ENCODE measurements at regions not wholly inside any gene's neighbourhood (a gene's known extent, or its start where the extent isn't known, plus 50 kb on each side); places are given as distances from the start of the nearest gene placed in this dataset.
"Not testable (repeated sequence)": the region's sequence is repeated elsewhere in the genome, so short reads cannot be mapped to it uniquely, and the experiment has no call there.

DNA sequence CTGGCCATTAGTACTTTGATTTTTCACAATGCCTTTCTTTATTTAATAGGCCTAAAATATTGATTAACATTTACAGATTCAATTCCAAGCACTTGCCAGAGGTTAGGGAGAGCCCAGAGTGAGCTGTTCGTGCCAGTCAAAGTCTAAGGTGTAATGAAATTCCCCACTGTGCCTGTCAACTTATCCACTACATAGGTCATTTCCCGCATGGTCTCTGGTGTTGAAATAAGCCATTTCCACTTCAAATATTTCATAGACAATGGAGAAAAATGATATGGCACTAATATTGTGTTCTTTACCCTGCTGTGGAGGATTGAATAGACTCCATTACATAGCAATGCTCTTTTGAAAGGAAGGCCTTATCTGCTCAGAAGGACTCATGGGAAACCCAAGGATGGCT lies 978.1 kb upstream of the CELF2 start:
- no peak for DNase-seq

DNA sequence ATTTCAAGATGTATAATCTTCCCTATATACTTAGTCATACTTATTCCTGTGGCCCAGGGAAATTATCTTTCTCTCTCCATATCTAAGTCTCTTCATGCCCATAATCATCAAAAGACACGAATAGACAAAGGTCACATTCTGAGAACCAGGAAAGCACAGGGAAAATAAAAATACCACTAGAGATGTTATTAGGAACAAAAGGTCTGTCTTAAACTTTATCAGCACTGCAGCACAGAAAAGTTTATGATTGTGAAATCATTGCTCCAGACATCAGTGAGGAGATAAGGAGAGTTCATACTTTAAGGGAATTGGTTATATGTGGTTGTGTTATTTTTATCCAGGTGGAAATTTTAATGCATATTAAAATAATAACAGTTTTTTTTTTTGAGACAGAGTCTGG lies 974.6 kb upstream of the CELF2 start:
- DNase-seq = no peak

DNA sequence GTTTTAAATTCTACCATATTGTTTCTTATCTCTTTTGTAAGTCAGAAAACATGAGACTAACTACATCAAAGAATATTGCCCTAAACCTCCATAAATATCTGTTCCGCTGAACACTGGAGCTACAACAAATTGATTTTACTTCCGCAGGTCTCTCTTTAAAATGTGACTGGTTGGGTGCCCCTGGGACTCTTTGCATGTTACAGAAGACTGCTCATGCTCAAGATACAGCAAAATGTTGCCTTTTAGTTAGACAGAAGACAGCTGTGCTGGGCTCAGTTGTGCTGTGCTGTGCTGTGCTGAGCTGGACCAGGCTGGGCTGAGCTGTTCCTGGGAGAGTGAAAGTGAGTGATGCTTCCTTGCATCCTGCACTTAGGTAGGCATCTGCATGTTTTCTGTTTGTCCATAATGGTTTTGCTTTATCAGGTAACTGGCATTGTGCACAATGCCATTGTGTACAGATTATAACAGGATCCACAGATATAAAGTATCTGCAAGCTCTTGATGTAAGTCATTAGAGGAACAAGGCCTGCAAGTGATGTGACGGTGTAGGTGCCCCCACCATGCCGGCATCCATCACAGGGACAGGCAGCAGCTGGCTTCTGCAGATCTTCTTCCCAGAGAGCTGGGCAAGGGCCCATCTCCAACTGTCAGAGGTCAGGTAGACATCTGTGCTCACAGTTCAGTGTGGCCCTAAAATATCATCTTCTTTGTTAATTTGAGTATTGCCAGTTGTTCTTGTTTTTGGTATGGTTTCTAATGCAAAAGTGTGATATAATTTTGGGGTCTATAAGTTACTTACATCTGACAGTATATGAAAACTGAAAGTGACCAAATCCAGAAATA lies 972.5 kb upstream of the CELF2 start:
- no peak for DNase-seq

DNA sequence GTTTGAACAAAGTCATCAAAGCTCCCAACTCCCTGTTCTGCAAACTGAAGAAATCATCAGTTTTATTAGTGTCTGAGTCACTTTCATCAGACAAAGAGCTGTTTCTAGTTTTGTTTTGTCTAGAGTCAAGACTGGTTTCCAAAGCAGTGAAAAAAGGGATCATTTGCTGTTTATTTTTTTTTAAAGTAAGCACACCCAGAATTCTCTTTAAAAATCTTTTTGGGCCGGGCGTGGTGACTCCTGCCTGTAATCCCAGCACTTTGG lies 972.0 kb upstream of the CELF2 start:
- DNase-seq = no peak

DNA sequence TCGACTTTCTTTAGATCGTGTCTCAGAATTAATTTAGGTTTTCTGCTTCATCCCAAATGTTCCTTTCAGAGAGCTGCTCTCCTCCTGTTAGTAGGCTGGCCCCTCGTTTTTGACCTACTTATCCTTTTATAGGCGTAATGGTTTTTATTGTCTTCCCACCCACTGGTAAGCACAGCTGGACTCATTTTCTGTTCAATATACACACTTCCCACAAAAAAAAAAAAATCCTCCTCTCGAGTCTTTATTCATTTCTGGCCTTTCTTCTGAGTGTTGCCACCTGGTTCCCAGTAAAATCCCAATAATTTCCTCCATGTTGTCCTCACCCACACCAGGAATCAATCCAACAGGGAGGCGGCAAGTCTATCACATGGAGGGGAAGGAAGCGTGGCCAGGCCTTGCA lies 970.2 kb upstream of the CELF2 start:
- DNase-seq = no peak

DNA sequence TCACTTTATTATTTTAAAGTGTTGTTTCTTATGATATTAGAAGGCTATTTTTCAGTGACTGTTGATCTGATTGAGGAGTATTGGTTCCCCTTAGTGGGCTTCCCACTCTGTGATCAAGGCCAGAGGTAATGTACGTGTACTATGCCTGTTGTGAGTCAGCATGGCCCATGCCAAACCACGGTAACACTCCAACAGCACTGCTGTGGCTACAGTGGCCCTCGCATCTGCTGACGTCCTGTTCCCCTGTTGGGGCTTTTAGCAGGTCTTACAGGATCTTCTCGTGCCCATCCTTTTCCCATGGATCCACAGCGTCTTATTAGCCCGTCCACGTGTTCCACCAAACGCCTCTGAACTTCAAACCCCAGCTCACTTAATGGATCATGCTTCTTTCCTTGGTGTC lies 964.6 kb upstream of the CELF2 start:
- DNase-seq = no peak

DNA sequence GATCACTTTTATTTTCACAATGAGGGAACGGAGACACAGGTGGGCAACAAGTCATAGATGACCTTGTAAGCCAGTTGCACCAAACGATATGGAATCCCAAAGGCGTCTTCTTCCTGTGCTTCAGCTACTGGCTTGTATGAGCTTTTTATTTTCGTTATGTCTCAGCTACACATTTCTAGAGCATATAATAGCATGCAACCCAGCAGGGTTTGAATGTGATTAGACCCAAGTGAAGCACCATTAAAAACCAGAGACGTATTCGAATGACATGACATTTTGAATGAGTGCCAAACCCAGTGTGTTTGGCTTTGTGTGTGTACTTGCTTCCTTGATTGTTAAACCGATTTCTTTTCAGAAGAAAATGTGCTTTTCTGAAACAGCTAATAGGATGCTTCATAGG lies 963.2 kb upstream of the CELF2 start:
- no peak for DNase-seq

DNA sequence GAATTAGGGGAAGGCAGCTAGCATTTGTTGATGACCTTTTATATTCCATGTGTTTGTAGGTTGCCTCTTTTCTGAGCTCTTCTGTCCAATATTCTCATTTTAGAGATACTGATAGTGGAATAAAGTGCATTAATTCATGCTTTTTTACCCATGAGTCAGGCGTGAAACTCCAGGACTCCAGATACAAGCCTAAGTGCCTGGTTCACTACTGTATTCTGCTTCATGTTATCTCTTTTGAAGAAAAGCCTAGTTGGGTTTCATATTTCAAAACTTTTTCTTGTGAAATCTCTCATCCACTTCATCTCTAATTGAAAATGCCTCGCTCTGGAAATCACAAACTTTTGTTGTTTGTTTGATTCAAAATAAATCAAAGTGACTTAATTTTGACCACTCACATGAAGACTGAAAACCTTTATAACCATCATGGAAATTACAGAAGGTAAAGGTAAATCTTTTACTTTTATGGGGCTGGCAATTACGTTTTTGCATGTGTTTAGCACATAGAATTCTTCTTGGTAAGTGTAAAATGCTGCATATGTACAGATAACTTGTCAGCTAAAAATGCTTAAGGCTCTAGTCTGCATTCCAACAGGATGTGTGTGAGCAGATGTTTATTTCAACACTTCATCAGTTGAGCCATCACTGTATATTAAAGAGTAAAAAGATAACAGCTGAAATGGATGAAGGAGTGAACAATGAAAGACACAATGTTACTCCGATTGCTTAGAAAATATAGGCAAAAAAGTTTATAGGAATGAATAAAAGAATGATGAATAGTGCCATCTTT lies 961.8 kb upstream of the CELF2 start:
- no peak for DNase-seq

DNA sequence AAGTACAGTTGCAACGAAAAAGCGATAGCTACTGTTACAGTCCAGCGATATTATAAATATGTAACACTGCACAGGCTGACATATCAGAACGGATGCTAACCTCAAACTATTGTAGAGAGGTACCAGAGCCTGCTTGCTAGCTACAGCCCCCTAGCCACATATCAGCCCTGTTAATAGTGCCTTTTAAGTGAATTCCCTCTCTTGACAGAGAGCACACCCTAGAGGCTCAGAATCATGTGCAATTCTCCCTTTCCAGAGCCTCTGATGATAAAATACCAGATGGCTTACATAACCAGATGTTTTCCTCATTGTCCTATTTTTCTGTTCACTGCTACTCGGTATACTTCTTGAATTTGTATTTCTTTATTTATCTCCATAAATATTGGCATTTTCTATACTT lies 960.7 kb upstream of the CELF2 start:
- no peak for DNase-seq

DNA sequence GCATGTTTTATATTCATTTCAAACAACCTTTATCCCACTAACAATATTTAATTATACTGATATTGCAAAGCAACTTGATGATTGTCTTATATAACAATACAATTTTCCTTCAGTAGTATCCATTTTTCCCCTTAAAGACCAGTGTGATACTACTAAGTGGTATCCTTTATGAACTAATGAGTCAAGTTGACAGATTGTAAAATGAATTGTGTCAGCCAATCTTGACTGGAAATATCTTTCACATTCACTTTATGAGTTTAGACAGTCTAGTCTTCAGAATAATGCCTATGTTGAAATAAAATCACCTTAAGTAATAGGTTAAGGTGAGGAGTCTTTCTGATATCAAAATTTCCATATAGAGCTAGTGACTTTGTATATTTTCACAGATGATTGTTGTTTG lies 950.0 kb upstream of the CELF2 start:
- no peak for DNase-seq

DNA sequence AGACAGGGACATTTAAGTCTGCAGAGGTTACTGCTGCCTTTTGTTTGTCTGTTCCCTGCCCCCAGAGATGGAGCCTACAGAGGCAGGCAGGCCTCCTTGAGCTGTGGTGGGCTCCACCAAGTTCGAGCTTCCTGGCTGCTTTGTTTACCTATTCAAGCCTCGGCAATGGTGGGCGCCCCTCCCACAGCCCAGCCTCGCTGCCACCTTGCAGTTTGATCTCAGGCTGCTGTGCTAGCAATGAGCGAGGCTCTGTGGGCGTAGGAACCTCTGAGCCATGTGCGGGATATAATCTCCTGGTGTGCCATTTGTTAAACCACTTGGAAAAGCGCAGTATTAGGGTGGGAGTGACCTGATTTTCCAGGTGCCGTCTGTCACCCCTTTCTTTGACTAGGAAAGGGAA lies 942.8 kb upstream of the CELF2 start:
- not testable (repeated sequence) for DNase-seq

DNA sequence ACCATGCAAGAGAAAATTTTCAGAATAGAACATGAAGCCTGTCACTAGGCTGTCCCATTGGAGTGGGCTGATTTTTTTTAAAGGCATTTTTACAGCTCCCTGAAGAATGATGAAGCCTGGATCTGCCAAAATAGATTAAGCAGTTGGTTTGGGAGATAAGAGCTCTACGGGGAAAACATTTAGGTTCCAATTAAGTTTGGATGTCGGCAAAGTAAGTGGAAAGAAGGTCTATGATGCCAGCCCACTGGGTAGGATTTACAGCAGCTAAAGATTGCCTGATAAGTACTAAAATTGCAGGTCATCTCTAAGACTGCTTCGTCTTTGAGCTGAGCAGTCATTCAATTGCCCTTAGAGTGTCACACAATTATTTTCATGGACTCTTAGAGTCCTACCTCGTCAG lies 939.2 kb upstream of the CELF2 start:
- no peak for DNase-seq

DNA sequence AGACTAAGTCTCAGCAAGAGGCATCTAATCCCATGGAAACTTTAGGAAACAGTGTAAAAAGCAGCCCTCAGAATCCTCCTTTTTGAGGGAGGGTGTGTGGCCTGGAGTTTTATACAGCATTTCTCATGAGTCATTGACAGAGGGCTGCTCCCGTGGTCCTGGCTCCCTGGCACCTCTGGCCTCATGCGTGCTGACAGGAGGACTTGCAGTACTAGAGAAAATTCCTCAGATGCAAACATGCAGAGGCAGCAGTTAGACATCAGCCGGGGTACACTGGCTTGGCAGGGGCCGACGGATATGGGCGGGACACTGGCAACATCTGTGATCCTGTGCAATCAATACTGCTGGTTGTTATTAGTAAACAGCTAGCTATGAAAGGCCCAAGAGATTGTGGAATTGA lies 925.1 kb upstream of the CELF2 start:
- DNase-seq = no peak

DNA sequence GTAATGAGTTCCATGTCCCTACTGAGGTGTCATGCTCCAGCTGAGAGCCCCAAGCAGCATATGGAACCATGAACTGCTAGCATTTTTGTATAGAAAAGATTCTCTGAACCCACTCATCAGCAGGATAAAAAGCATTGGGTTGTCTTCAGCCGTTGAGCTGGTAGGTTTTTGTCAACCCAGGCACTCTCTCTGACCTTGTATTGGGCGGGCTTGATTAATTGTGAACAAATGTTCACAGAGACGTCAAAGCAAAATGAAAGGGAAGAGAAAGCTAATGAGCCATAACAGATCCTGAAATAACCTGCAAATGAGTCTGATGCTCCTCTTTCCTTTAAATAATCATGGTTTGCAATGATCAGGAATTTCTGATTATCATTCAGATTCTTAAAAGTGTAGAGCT lies 924.7 kb upstream of the CELF2 start:
- DNase-seq = no peak

DNA sequence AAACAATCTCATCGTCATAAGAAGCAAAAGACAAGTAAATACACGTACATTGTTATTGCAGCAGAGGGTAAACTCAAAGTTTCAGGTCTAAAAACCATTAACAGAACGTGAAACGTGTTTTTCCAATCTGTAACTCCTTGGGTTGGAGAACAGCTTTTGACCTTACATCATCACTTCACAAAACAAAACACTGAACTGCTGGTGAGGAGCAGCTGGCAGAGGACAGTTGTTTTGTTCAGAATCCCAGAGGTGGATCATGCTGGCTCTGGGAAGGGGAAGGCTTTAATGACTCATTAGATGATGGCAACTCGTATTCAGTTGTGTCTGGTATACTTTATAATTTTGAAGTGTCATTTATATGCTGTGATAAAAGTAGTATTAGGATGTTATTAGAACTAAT lies 923.0 kb upstream of the CELF2 start:
- no peak for DNase-seq

DNA sequence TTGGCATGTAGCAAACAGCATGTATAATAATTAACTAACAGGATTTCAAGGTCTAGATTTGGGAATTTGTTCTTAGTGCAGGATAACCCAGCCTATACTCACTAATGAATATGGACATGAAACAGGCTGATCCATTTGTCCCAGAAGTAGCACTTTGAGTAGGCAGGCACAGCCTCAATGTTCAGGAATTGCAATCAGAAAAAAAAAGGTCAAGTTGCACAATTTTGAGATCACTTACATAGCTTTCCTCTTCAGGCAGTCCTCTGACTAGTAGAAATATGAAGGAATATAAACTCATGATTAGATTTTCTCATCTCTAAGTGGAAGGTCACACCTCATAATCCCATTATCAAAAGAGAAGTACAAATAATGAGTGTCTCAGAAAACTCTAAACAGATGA lies 921.4 kb upstream of the CELF2 start:
- no peak for DNase-seq

DNA sequence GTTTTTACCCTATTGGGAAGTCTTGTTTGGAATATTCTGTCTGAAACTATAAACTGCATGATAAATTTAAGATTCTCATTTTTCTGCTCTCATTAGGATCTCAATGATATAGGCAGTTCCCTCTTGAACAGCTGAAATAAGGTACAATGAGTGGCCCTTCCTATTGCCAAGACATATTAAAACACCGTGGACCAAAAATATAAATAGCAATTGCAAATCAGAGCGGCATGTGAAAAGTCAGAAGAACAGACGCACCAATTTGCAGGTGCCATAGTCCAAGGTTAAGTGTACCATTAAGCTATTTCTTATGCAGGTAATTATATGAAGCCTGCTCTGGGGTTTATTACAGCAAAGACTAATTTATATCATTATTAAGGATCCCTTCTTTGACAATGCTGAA lies 920.8 kb upstream of the CELF2 start:
- DNase-seq = no peak

DNA sequence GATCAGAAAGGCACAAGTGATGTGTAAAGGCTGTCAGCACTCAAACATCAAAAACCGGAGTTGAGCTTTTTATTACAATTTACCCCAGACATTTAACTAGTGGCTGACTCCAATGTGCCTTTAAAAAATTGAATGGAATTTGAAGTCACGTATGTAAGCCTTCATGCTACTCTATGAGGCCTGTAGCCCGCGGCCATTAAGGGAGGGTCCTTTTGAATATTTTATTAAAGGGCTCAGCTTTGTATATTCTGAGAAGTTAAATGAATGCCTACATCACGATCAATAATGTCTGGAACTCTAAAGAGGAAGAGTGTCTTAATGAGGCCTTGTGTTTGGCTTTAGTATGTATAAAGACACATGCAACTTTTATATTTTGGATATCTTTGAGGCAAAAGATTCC lies 916.6 kb upstream of the CELF2 start:
- no peak for DNase-seq

DNA sequence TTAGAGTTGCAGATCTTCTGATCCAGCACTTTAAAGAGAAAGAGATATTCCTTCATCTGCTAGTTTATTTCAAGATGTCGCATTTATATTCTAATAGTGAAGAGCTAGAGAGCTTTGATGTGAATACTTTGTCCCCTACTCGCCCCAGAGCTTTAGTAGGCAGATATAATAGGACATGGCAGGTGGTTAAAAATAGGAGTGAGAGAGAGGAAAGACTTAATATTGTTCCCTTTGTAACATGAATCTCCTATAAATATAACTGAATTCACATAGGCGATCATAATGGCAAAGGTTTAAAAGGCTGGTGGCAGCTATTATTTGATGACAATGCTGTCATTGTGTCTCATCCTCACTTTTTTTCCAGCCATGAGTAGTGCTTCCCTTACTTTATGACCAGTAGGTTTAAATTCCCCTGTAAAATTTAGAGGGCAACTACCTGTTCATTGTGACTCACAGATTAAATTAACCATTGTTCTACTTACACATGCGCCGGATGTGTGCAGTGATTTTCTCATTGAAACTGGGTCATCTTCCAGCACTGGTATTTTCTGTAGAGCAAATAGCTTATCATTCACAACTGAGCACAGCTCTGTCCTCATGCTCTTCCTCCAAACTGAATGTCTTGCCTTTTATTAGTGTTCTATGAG lies 906.7 kb upstream of the CELF2 start:
- DNase-seq = no peak

DNA sequence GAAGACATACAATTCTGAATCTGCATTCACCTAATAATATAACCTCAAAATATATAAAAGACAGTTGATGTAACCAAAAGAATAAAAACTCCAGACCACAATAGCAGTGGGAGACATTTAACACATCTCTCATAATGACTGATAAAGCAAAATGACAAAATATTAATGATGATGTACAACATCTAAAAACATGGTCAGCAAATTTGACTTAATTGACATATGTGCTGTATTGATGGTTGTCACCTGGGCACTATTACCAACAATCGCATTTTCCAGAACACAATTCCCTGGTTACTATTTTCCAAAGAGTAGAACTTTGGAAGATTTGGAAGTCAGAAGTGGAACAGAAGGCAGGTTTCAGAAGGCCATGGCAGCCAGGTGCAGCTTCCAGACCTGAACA lies 899.5 kb upstream of the CELF2 start:
- no peak for DNase-seq

DNA sequence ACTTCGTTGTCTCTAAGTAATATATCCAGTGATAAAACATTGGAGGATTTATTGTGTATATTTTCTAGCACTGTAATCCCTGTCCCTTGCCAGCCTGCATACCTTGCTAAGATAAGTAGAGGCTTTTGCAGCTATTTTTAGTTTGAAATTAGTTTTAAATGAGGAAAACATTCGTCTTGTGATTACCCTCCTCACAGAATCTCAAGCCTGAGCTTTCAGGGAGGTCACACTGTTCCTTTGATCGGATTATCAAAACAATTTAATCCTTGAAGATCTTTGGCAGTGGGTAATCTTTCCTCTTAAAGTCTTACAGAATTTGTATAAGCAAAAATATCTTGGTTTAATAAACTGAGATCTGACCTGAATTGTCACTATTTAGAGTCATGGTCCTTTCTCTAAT lies 897.0 kb upstream of the CELF2 start:
- no peak for DNase-seq

DNA sequence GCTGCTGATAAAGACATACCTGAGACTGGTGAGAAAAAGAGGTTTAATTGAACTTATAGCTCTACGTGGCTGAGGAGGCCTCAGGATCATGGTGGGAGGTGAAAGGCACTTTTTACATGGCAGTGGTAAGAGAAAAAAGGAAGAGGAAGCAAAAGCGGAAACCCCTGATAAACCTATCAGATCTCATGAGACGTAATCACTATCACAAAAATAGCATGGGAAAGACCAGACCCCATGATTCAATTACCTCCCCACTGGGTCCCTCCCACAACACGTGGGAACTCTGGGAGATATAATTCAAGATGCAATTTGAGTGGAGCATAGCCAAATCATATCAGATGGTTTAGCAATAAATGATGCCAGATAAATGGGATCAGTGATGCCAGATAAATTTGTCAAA lies 892.0 kb upstream of the CELF2 start:
- DNase-seq = no peak

DNA sequence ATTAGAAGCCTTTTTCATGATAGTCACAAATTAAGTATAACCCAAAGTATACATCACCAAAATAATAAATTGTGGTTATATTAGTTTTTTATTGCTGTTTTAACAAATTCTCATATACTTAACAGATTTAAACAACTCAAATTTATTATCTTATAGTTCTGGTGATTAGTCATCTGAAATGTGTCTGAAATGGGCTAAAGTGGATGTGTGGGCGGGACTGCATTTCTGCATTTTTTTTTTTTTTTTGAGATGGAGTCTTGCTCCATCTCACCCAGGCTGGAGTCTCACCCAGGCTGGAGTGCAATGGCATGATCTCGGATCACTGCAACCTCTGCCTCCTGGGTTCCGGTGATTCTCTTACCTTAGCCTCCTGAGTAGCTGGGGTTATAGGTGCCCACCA lies 891.5 kb upstream of the CELF2 start:
- DNase-seq = no peak

DNA sequence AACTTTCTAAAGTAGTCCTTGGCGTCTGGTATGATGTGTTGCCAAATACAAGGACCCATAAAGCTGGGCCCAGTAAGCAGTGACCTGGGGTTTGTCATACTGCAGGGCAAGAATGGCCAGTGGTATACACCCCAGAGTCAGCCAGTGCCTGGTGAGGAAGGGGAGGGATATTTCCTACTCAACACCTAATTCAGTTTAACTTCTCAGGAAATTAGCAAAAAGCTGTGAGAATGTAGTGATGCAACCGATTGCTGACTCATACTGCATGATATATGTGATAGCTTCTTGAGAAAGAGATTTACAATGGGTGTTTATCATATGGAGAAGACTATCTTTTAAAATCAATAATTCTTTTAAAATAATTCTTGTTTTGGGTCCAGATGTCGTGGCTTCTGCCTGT lies 889.3 kb upstream of the CELF2 start:
- DNase-seq = no peak

DNA sequence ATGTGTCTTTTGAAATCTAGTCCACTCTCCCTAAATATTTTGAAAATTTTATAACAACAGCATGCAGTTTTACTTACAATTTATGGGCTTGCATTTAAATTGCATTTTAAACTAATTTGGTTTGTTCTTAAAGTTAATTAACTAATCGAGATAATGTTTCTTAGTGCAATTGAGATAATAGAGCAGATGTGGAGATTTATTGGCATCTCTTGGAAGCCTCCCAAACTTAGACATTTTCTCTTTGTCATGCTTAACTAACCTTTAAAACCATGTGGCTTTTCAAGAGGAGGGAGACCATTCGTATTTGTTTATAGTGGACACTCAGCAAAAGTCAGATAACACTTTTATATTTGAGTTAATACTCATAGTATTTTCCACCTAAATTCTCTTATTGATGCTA lies 887.0 kb upstream of the CELF2 start:
- no peak for DNase-seq
